Gastroesophageal sphincter (tissue), 4 donors: ENCODE measurements at regions not wholly inside any gene's neighbourhood (a gene's known extent, or its start where the extent isn't known, plus 50 kb on each side); places are given as distances from the start of the nearest gene placed in this dataset.

Experiments
- ATAC-seq: fragments of 150-250 bp; one replicate; pipeline ENCODE4 v1.9.1; 2016; ENCODE audit warnings: mild to moderate bottlenecking, moderate library complexity
- H3K27ac ChIP-seq, 4 donors: fragments of 200-600 bp; sonication (generic) in 3 of 4; 1 replicate in 3 of 4; 2 replicates in 1 of 4; pipeline ENCODE4 v1.5.1; 2016 to 2019
- H3K27me3 ChIP-seq: fragments of 200-600 bp; sonication (generic); one replicate; pipeline ENCODE4 v1.5.1; 2019
- H3K36me3 ChIP-seq, 2 donors: fragments of 200-600 bp; sonication (generic); one replicate each; pipeline ENCODE4 v1.5.1; 2019; ENCODE audit warnings: control low read depth in 1 of 2
- H3K4me1 ChIP-seq, 3 donors: fragments of 200-600 bp; sonication (generic); 1 replicate in 2 of 3; 2 replicates in 1 of 3; pipeline ENCODE4 v1.5.1; 2016 to 2019; ENCODE audit warnings: control low read depth in 2 of 3
- H3K4me3 ChIP-seq, 2 donors: fragments of 200-600 bp; sonication (generic); one replicate each; pipeline ENCODE4 v1.5.1; 2019; ENCODE audit warnings: mild to moderate bottlenecking in 1 of 2, moderate library complexity in 1 of 2
- H3K9me3 ChIP-seq, 3 donors: fragments of 200-600 bp; sonication (generic); one replicate each; pipeline ENCODE4 v1.5.1; 2017 to 2019; ENCODE audit warnings: control low read depth in 2 of 3
- EP300 ChIP-seq: sonication (generic); formaldehyde crosslinking; IDR thresholded peaks from one replicate; pipeline ENCODE4 v1.6.1; 2017; ENCODE audit warnings: antibody characterized with exemption, mild to moderate bottlenecking
- POLR2A ChIP-seq, 2 donors: fragments of 450-650 bp; IDR thresholded peaks; one replicate each; pipeline ENCODE4 v1.6.1; 2017; ENCODE audit warnings: antibody characterized with exemption in 2 of 2, mild to moderate bottlenecking in 2 of 2, moderate library complexity in 1 of 2
- POLR2AphosphoS5 ChIP-seq: sonication (generic); formaldehyde crosslinking; IDR thresholded peaks from one replicate; pipeline ENCODE4 v1.6.1; 2017; ENCODE audit warnings: antibody characterized with exemption
- WGBS, 2 donors: methylation state at CpG; one replicate each; pipeline ENCODE4 v1.1.5; 2018; ENCODE audit warnings: low coverage in 1 of 2; 5-methylcytosine and 5-hydroxymethylcytosine counted together
- TF ChIP-seq, protein P1 (sequence below), 4 experiments: fragments of 200-600 bp in 2 of 4; fragments of 450-650 bp in 2 of 4; sonication (generic) in 1 of 4; IDR thresholded peaks; one replicate each; pipeline ENCODE4 v1.5.1; 2017 to 2019; ENCODE audit warnings: antibody characterized with exemption in 4 of 4, mild to moderate bottlenecking in 2 of 4, moderate library complexity in 2 of 4

DNA sequence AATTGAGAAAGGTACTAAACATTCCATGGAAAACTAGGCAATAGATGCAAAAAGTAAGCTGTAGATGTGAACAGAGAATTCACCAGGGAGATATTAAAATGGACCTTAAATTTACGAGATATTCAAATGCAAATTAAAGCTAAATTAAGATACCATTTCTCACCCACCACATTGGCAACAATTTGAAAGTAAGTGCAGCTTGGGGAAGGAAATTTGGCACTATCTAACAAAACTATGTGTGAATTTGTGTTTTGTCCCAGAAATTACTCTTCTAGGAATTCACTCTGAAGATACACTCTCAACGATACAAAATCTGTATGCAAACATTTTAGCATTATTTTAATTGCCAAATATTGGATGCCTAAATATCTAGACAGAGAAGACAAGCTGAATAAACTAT is 178.2 kb upstream of the SORCS1 start:
- WGBS, 2 donors: 66 to 79% methylated on average over 2 of the region's 2 CpGs
- H3K36me3 ChIP-seq: no peaks in the 10 kb centered on the region
- H3K9me3 ChIP-seq: no peaks in the 10 kb centered on the region
- no peak overlapping the region for H3K27ac ChIP-seq
- TF ChIP-seq, protein P1, sequence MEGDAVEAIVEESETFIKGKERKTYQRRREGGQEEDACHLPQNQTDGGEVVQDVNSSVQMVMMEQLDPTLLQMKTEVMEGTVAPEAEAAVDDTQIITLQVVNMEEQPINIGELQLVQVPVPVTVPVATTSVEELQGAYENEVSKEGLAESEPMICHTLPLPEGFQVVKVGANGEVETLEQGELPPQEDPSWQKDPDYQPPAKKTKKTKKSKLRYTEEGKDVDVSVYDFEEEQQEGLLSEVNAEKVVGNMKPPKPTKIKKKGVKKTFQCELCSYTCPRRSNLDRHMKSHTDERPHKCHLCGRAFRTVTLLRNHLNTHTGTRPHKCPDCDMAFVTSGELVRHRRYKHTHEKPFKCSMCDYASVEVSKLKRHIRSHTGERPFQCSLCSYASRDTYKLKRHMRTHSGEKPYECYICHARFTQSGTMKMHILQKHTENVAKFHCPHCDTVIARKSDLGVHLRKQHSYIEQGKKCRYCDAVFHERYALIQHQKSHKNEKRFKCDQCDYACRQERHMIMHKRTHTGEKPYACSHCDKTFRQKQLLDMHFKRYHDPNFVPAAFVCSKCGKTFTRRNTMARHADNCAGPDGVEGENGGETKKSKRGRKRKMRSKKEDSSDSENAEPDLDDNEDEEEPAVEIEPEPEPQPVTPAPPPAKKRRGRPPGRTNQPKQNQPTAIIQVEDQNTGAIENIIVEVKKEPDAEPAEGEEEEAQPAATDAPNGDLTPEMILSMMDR (IDR thresholded peaks at IDR 0.05): no peak
- no peak for TF ChIP-seq POLR2AphosphoS5
- no peak for TF ChIP-seq EP300
- no peak for TF ChIP-seq POLR2A (IDR thresholded peaks at IDR 0.05)
- H3K4me1 ChIP-seq: no peaks in the 10 kb centered on the region
- no peak for ATAC-seq
- H3K27me3 ChIP-seq: no peaks in the 10 kb centered on the region
- H3K4me3 ChIP-seq: no peak overlapping the region

DNA sequence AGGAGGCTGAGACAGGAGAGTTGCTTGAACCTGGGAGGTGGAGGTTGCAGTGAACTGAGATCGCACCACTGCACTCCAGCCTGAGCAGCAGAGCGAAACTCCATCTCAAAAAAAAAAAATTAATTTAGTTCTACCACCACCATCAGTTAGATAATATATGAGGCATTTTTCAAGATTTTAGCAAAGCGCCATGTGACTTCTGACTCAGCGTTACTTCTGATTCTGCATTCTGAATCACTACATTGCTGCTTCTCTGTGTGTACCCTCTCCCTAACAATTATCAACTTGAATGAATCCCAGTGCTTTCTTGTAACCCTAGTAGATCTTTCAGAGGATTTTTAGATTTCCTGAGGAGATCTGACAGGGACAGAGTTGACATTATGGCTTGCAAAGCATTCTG is 176.8 kb upstream of the SORCS1 start:
- Histone ChIP-seq H3K9me3 (no peaks in the 10 kb centered on the region), H3K4me3 (no peak overlapping the region), H3K27me3 (no peaks in the 10 kb centered on the region), H3K27ac (no peak overlapping the region), H3K4me1 (no peaks in the 10 kb centered on the region), H3K36me3 (no peaks in the 10 kb centered on the region)
- ATAC-seq: no peak
- 87 to 93% methylated on average over 3 to 4 of the region's 4 CpGs for WGBS, 2 donors
- TF ChIP-seq POLR2AphosphoS5 (no peak), EP300 (no peak), POLR2A (IDR thresholded peaks at IDR 0.05) (no peak)
- TF ChIP-seq, protein P1 (IDR thresholded peaks at IDR 0.05): no peak

DNA sequence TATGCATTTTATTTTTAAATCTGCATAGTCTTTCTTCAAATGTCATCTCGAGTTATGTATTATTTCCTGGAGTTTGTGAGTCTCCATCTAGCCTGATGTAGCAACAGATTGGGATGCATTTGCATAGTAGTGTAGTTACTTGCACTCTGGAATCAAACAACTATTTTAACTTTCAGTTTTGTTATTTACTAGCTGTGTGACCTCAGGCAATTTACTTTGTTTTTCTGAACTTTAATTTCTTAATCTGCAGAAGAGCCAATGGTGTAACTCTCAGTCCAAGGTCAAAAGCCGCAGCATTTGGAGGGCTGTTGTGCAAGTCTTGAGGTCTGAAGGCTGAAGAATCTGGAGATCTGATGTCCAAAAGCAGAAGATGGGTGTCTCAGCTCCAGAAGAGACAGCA is 175.8 kb upstream of the SORCS1 start:
- Histone ChIP-seq H3K9me3 (no peaks in the 10 kb centered on the region), H3K4me1 (no peaks in the 10 kb centered on the region), H3K4me3 (no peak overlapping the region), H3K27ac (no peak overlapping the region), H3K27me3 (no peaks in the 10 kb centered on the region), H3K36me3 (no peaks in the 10 kb centered on the region)
- ATAC-seq: peak; percentile 58
- TF ChIP-seq, protein P1 (IDR thresholded peaks at IDR 0.05): no peak
- no peak for TF ChIP-seq POLR2A (IDR thresholded peaks at IDR 0.05)
- TF ChIP-seq EP300: no peak
- no peak for TF ChIP-seq POLR2AphosphoS5
- WGBS, 2 donors: 36 to 64% methylated on average over 1 to 2 of the region's 2 CpGs

DNA sequence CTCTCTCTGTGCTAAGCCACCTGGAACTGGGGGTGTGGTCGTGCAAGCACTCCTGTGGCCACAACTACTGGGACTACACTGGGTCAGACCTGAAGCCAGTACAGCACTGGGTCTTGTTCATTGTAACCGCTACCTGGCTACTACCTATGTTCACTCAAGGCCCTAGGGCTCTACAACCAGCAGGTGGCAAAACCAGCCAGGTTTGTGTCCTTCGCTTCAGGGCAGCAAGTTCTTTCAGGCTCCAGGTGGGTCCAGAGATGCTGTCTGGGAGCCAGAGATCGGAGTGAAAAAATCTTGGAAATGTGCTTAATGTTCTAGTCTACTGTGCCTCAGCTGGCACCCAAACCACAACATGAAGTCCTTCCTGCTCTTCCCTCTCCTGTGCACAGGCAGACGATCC is 171.6 kb upstream of the SORCS1 start:
- ATAC-seq: no peak
- 80 to 85% methylated on average over 4 to 5 of the region's 5 CpGs for WGBS, 2 donors
- Histone ChIP-seq H3K36me3 (no peaks in the 10 kb centered on the region), H3K4me3 (no peak overlapping the region), H3K9me3 (no peaks in the 10 kb centered on the region), H3K4me1 (no peaks in the 10 kb centered on the region), H3K27ac (no peak overlapping the region), H3K27me3 (no peaks in the 10 kb centered on the region)
- no peak for TF ChIP-seq EP300
- TF ChIP-seq POLR2AphosphoS5: no peak
- TF ChIP-seq, protein P1 (IDR thresholded peaks at IDR 0.05): no peak
- no peak for TF ChIP-seq POLR2A (IDR thresholded peaks at IDR 0.05)

DNA sequence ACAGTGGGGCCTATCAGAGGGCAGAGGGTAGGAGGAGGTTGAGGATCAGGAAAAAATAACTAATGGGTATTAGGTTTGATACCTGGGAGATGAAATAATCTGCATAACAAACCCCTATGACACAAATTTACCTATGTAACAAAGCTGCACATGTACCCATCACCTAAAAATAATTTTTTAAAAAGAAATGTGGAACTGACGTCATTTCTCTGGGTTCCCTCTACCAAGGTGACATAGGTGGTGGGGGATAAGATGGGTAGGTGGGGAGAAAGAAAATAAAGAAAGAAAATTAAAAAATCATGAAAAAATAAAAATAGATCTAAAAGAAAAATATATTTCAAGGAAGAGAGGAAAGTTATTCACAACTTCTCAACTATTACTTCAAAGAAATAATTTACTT is 153.1 kb upstream of the SORCS1 start:
- H3K4me3 ChIP-seq: no peak overlapping the region
- no peaks in the 10 kb centered on the region for H3K27me3 ChIP-seq
- TF ChIP-seq POLR2AphosphoS5 (no peak), POLR2A (IDR thresholded peaks at IDR 0.05) (no peak), EP300 (no peak)
- TF ChIP-seq, protein P1 (IDR thresholded peaks at IDR 0.05): no peak
- no peak overlapping the region for H3K27ac ChIP-seq
- no peak for ATAC-seq
- 53 to 89% methylated on average over 1 of the region's 1 CpG for WGBS, 2 donors
- H3K9me3 ChIP-seq: no peaks in the 10 kb centered on the region
- no peaks in the 10 kb centered on the region for H3K4me1 ChIP-seq
- no peaks in the 10 kb centered on the region for H3K36me3 ChIP-seq
